ENCODE measurements at regions not wholly inside any gene's neighbourhood (a gene's known extent, or its start where the extent isn't known, plus 50 kb on each side); places are given as distances from the start of the nearest gene placed in this dataset.
A peak's percentile ranks its signal among the peaks of the same experiment; 100 is the strongest.

DNA sequence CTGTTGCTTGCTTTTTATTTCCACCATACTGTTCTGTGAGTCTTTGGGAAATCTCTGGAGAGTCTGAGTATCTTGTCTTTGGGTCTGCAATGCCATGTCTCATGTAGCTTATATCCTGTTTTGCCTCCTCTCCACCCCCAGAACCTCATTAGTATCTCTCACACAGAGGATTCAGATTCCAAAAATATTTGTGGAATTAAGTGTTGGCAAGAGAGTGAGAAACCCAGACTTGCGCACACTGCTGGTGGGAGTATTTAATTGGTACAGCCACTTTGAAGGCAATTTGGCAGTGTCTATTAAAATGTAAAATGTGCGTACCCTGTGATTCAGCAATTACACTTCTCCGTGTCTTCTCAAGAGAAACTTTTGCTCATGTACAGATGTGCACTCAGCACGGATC is 68.6 kb downstream of the ZNF621 start:
- Histone ChIP-seq H3K36me3 (ENCODE audit: control insufficient read depth in 2 of 2, insufficient read depth in 2 of 2, low read length in 2 of 2) (no peaks in the 10 kb centered on the region), H3K9ac (ENCODE audit: low read length in 2 of 2) (no peak overlapping the region), H3K4me3 (ENCODE audit: low read length in 2 of 2) (no peak overlapping the region), H3K27me3 (ENCODE audit: control insufficient read depth in 1 of 2, insufficient read depth in 2 of 2, low read length in 2 of 2) (no peaks in the 10 kb centered on the region), H3K4me1 (ENCODE audit: control insufficient read depth, insufficient read depth, low read length) (no peaks in the 10 kb centered on the region), H3K27ac (ENCODE audit: low read length) (no peak overlapping the region), H3K9me3 (ENCODE audit: control insufficient read depth in 2 of 2, low read length in 2 of 2) (no peaks in the 10 kb centered on the region)

- H3K27ac ChIP-seq (ENCODE audit: low read length), result no peak overlapping the region
- H3K4me3 ChIP-seq (ENCODE audit: low read length in 2 of 2), result no peak overlapping the region
- H3K9ac ChIP-seq (ENCODE audit: low read length in 2 of 2), result no peak overlapping the region
- no peaks in the 10 kb centered on the region for H3K9me3 ChIP-seq (ENCODE audit: control insufficient read depth in 2 of 2, low read length in 2 of 2)
- H3K27me3 ChIP-seq (ENCODE audit: control insufficient read depth in 1 of 2, insufficient read depth in 2 of 2, low read length in 2 of 2), result no peaks in the 10 kb centered on the region
- H3K36me3 ChIP-seq (ENCODE audit: control insufficient read depth in 2 of 2, insufficient read depth in 2 of 2, low read length in 2 of 2), result no peaks in the 10 kb centered on the region
- no peaks in the 10 kb centered on the region for H3K4me1 ChIP-seq (ENCODE audit: control insufficient read depth, insufficient read depth, low read length)
These were observed 72.7 kb downstream of the ZNF621 start for GRCh38 chr3:40597441-40597840.

DNA sequence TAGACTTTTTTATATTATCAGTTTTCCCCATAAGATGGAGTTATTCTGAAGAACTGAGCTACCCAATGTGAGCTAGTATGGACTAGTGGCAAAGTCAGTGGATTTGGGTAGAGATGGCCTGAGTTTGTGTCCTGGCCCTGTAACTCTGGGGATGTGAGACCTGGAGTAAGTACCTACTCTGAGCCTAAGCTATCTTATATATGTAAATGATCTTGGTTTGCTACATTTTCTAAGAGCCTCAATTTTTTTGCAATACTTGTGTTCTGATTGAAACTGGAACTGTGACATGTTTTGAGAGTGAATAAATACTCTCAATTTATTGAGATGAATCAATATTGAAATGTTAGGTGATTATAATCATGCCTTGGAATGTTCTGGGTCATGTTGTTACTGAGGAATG is 73.6 kb downstream of the ZNF621 start:
- no peaks in the 10 kb centered on the region for H3K4me1 ChIP-seq (ENCODE audit: control insufficient read depth, insufficient read depth, low read length)
- H3K4me3 ChIP-seq (ENCODE audit: low read length in 2 of 2), result no peak overlapping the region
- no peak overlapping the region for H3K9ac ChIP-seq (ENCODE audit: low read length in 2 of 2)
- H3K36me3 ChIP-seq (ENCODE audit: control insufficient read depth in 2 of 2, insufficient read depth in 2 of 2, low read length in 2 of 2), result no peaks in the 10 kb centered on the region
- H3K27me3 ChIP-seq (ENCODE audit: control insufficient read depth in 1 of 2, insufficient read depth in 2 of 2, low read length in 2 of 2), result no peaks in the 10 kb centered on the region
- peaks cover 0 to 4% of the 10 kb centered on the region in 2 donors for H3K9me3 ChIP-seq (ENCODE audit: control insufficient read depth in 2 of 2, low read length in 2 of 2)
- no peak overlapping the region for H3K27ac ChIP-seq (ENCODE audit: low read length)

DNA sequence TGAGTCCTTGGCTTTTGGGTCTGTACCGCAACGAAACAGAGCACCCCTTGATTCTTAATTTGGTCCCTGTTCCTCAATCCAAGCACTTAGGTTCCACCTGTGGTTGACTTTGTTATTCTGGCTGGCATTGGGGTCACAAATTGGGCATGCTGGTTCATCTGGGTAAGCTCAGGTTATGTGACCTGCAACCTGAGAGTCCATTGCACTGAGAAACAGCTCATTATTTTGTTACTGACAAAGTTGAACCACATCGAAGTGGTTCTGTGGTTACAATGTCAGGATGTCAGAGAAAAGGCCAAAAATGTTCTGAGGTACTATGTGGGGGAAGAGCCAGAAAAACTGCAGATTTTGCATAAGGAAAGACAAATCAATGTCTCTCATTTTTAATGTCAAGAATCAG is 74.2 kb downstream of the ZNF621 start:
- no peak overlapping the region for H3K4me3 ChIP-seq (ENCODE audit: low read length in 2 of 2)
- H3K4me1 ChIP-seq (ENCODE audit: control insufficient read depth, insufficient read depth, low read length), result no peaks in the 10 kb centered on the region

GRCh38 chr3:40602778-40603385 is 78.1 kb downstream of the ZNF621 start:
- no peaks in the 10 kb centered on the region for H3K36me3 ChIP-seq (ENCODE audit: control insufficient read depth in 2 of 2, insufficient read depth in 2 of 2, low read length in 2 of 2)
- H3K27me3 ChIP-seq (ENCODE audit: control insufficient read depth in 1 of 2, insufficient read depth in 2 of 2, low read length in 2 of 2), result no peaks in the 10 kb centered on the region
- peaks cover 0 to 4% of the 10 kb centered on the region in 2 donors for H3K9me3 ChIP-seq (ENCODE audit: control insufficient read depth in 2 of 2, low read length in 2 of 2)
- no peak overlapping the region for H3K27ac ChIP-seq (ENCODE audit: low read length)
- H3K4me3 ChIP-seq (ENCODE audit: low read length in 2 of 2), result no peak overlapping the region
- H3K4me1 ChIP-seq (ENCODE audit: control insufficient read depth, insufficient read depth, low read length), result no peaks in the 10 kb centered on the region
- no peak overlapping the region for H3K9ac ChIP-seq (ENCODE audit: low read length in 2 of 2)

More for the DNA sequence above, 74.2 kb downstream of the ZNF621 start:
- Histone ChIP-seq H3K9me3 (ENCODE audit: control insufficient read depth in 2 of 2, low read length in 2 of 2) (peaks cover 0 to 4% of the 10 kb centered on the region in 2 donors), H3K36me3 (ENCODE audit: control insufficient read depth in 2 of 2, insufficient read depth in 2 of 2, low read length in 2 of 2) (no peaks in the 10 kb centered on the region), H3K9ac (ENCODE audit: low read length in 2 of 2) (no peak overlapping the region), H3K27me3 (ENCODE audit: control insufficient read depth in 1 of 2, insufficient read depth in 2 of 2, low read length in 2 of 2) (no peaks in the 10 kb centered on the region), H3K27ac (ENCODE audit: low read length) (no peak overlapping the region)

DNA sequence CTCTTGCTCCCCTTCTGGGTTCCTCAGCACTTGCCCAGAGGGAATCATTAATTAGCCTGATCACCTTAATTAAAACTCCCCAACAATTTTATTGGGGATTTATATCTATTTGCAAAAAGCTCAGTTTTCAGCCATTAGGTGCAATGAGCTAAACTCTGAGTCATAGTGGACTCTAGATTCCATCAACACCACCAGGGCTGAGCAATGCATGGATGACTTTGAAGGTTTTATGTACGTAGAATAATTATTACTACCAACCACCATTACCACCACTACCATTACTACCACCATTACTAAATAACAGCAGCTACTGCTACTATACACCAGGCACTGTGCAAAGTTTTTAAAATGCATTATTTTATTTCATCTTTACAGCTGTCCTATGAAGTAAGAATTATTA is 81.2 kb downstream of the ZNF621 start:
- Histone ChIP-seq H3K27ac (ENCODE audit: low read length) (no peak overlapping the region), H3K4me1 (ENCODE audit: control insufficient read depth, insufficient read depth, low read length) (no peaks in the 10 kb centered on the region), H3K27me3 (ENCODE audit: control insufficient read depth in 1 of 2, insufficient read depth in 2 of 2, low read length in 2 of 2) (no peaks in the 10 kb centered on the region), H3K36me3 (ENCODE audit: control insufficient read depth in 2 of 2, insufficient read depth in 2 of 2, low read length in 2 of 2) (no peaks in the 10 kb centered on the region), H3K9ac (ENCODE audit: low read length in 2 of 2) (no peak overlapping the region), H3K9me3 (ENCODE audit: control insufficient read depth in 2 of 2, low read length in 2 of 2) (peaks cover 0 to 4% of the 10 kb centered on the region in 2 donors), H3K4me3 (ENCODE audit: low read length in 2 of 2) (no peak overlapping the region)

- Histone ChIP-seq H3K27ac (ENCODE audit: low read length) (no peak overlapping the region), H3K9ac (ENCODE audit: low read length in 2 of 2) (no peak overlapping the region), H3K4me3 (ENCODE audit: low read length in 2 of 2) (no peak overlapping the region), H3K9me3 (ENCODE audit: control insufficient read depth in 2 of 2, low read length in 2 of 2) (no peaks in the 10 kb centered on the region), H3K27me3 (ENCODE audit: control insufficient read depth in 1 of 2, insufficient read depth in 2 of 2, low read length in 2 of 2) (no peaks in the 10 kb centered on the region), H3K36me3 (ENCODE audit: control insufficient read depth in 2 of 2, insufficient read depth in 2 of 2, low read length in 2 of 2) (no peaks in the 10 kb centered on the region), H3K4me1 (ENCODE audit: control insufficient read depth, insufficient read depth, low read length) (no peaks in the 10 kb centered on the region)
These were observed 83.3 kb downstream of the ZNF621 start for GRCh38 chr3:40608091-40608490.

GRCh38 chr3:40613306-40613705 is 88.5 kb downstream of the ZNF621 start:
- Histone ChIP-seq H3K4me1 (ENCODE audit: control insufficient read depth, insufficient read depth, low read length) (peaks cover 4% of the 10 kb centered on the region), H3K9me3 (ENCODE audit: control insufficient read depth in 2 of 2, low read length in 2 of 2) (no peaks in the 10 kb centered on the region), H3K27ac (ENCODE audit: low read length) (no peak overlapping the region), H3K36me3 (ENCODE audit: control insufficient read depth in 2 of 2, insufficient read depth in 2 of 2, low read length in 2 of 2) (no peaks in the 10 kb centered on the region), H3K27me3 (ENCODE audit: control insufficient read depth in 1 of 2, insufficient read depth in 2 of 2, low read length in 2 of 2) (peaks cover 7 to 9% of the 10 kb centered on the region in 2 donors), H3K4me3 (ENCODE audit: low read length in 2 of 2) (no peak overlapping the region), H3K9ac (ENCODE audit: low read length in 2 of 2) (no peak overlapping the region)

DNA sequence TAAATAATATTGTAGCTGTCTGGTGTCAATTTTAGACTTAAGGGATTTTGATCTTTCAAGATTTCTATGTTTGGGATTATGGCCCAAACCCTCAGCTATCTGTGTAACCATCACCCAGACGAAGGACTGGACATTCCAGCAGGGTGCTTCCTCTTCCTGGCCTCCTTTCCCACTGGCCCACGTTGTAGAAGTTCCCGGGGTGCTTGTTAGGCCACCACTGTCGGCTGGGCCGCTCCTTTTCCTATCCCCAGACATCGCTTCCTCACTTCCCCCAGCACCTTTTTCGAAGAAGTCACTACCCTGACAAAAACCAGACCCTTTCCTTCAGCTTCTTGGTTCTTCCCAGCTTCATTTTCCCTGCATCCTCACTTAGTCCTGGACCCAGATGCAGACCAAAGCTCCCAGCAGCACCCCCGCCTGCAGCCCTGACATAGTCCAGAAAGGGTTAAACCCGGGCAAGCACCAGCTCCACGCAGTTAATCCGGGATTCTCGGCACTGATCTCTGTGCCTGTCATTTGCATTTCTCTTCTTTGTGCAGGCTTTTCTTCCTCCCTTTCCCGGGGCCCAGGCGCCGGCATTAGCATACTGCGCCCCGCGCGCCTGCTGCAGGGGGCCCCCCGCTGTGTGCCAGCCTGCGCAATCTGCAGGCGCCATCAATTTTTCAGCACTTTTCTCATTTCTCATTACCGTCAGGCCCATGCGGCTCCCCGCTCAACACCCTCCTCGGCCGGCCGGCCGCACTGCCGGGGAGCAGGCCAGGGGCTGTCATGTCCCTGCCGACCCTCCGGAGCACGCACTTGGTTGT is 90.6 kb downstream of the ZNF621 start:
- Histone ChIP-seq H3K4me3 (ENCODE audit: low read length in 2 of 2) (peak overlapping the region; percentile 42 to 55), H3K27ac (ENCODE audit: low read length) (no peak overlapping the region), H3K9me3 (ENCODE audit: control insufficient read depth in 2 of 2, low read length in 2 of 2) (no peaks in the 10 kb centered on the region), H3K36me3 (ENCODE audit: control insufficient read depth in 2 of 2, insufficient read depth in 2 of 2, low read length in 2 of 2) (no peaks in the 10 kb centered on the region), H3K9ac (ENCODE audit: low read length in 2 of 2) (no peak overlapping the region), H3K4me1 (ENCODE audit: control insufficient read depth, insufficient read depth, low read length) (peaks cover 4% of the 10 kb centered on the region), H3K27me3 (ENCODE audit: control insufficient read depth in 1 of 2, insufficient read depth in 2 of 2, low read length in 2 of 2) (peaks cover 7 to 9% of the 10 kb centered on the region in 2 donors)

- peaks cover 7 to 9% of the 10 kb centered on the region in 2 donors for H3K27me3 ChIP-seq (ENCODE audit: control insufficient read depth in 1 of 2, insufficient read depth in 2 of 2, low read length in 2 of 2)
- H3K4me1 ChIP-seq (ENCODE audit: control insufficient read depth, insufficient read depth, low read length), result peaks cover 4% of the 10 kb centered on the region
- no peak overlapping the region for H3K9ac ChIP-seq (ENCODE audit: low read length in 2 of 2)
- peak overlapping the region; percentile 42 to 55 for H3K4me3 ChIP-seq (ENCODE audit: low read length in 2 of 2)
- no peak overlapping the region for H3K27ac ChIP-seq (ENCODE audit: low read length)
- no peaks in the 10 kb centered on the region for H3K36me3 ChIP-seq (ENCODE audit: control insufficient read depth in 2 of 2, insufficient read depth in 2 of 2, low read length in 2 of 2)
- H3K9me3 ChIP-seq (ENCODE audit: control insufficient read depth in 2 of 2, low read length in 2 of 2), result no peaks in the 10 kb centered on the region
These were observed 91.4 kb downstream of the ZNF621 start for GRCh38 chr3:40615918-40616819.
